HG02943 (cell line): ENCODE measurements at regions not wholly inside any gene's neighbourhood (a gene's known extent, or its start where the extent isn't known, plus 50 kb on each side); places are given as distances from the start of the nearest gene placed in this dataset.

Source experiments
- ATAC-seq: cut with Tn5 transposase; IDR thresholded peaks from one replicate; pipeline ENCODE4 v1.9.1; 2021; ENCODE audit warnings: mild to moderate bottlenecking, low read depth, moderate library complexity; ENCODE audit not compliant: unreplicated experiment

- ATAC-seq: no peak
Observed at GRCh38 chr10:129097776-129098330, 369.2 kb upstream of the MGMT start.

GRCh38 chr10:129098517-129098916, 368.5 kb upstream of the MGMT start:
- ATAC-seq: no peak

- ATAC-seq: no peak
Observed at GRCh38 chr10:129099486-129099885, 367.6 kb upstream of the MGMT start.

GRCh38 chr10:129099992-129100391, 367.0 kb upstream of the MGMT start:
- ATAC-seq: no peak

- no peak for ATAC-seq
Observed at GRCh38 chr10:129101232-129101980, 365.6 kb upstream of the MGMT start.

GRCh38 chr10:129102906-129103693, 363.9 kb upstream of the MGMT start:
- ATAC-seq: no peak

- ATAC-seq: no peak
Observed at GRCh38 chr10:129104266-129105045, 362.6 kb upstream of the MGMT start.

GRCh38 chr10:129105266-129105665, 361.8 kb upstream of the MGMT start:
- no peak for ATAC-seq

GRCh38 chr10:129106314-129106713, 360.7 kb upstream of the MGMT start:
- ATAC-seq: no peak

- no peak for ATAC-seq
Observed at GRCh38 chr10:129107525-129107924, 359.5 kb upstream of the MGMT start.

- ATAC-seq: no peak
Observed at GRCh38 chr10:129108378-129108777, 358.7 kb upstream of the MGMT start.

GRCh38 chr10:129108994-129109393, 358.0 kb upstream of the MGMT start:
- no peak for ATAC-seq

- no peak for ATAC-seq
Observed at GRCh38 chr10:129110780-129111179, 356.3 kb upstream of the MGMT start.

- ATAC-seq: no peak
Observed at GRCh38 chr10:129111922-129112321, 355.1 kb upstream of the MGMT start.

- ATAC-seq: no peak
Observed at GRCh38 chr10:129114588-129114987, 352.5 kb upstream of the MGMT start.

GRCh38 chr10:129116371-129116770, 350.7 kb upstream of the MGMT start:
- ATAC-seq: no peak

- ATAC-seq: no peak
Observed at GRCh38 chr10:129120441-129120840, 346.6 kb upstream of the MGMT start.

- ATAC-seq: no peak
Observed at GRCh38 chr10:129122846-129123245, 344.2 kb upstream of the MGMT start.

GRCh38 chr10:129123428-129123827, 343.6 kb upstream of the MGMT start:
- no peak for ATAC-seq

- ATAC-seq: no peak
Observed at GRCh38 chr10:129126982-129127381, 340.1 kb upstream of the MGMT start.
